Amniotic stem cell (primary cell): ENCODE measurements at regions not wholly inside any gene's neighbourhood (a gene's known extent, or its start where the extent isn't known, plus 50 kb on each side); places are given as distances from the start of the nearest gene placed in this dataset.

Experiments used
- DNase-seq: peaks from one replicate; lab custom pipeline; 2025; lab: John Stamatoyannopoulos, UW

- no peak for DNase-seq
Observed at GRCh38 chr18:67733088-67733487, 216.6 kb upstream of the DSEL start.

DNA sequence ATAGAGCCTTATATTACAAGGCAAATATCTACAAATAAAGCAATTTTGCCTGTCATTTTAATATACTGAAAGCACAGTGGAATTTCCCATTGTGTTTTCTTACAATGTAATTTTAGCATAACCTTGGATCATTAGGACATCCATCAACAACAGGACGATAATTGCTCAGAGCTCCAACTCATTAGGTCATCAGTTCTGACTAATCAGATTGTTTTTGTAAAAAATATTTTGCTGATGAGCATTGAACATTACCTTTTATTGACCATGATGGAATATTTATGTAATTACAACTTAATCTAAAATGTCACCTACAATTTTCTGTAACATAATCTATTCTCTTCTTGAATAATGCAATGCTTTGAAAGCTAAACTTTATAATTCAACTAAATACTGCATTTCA, 215.3 kb upstream of the DSEL start:
- no peak for DNase-seq

- DNase-seq: no peak
Observed at GRCh38 chr18:67730886-67731285, 214.4 kb upstream of the DSEL start.

- no peak for DNase-seq
Observed at GRCh38 chr18:67728364-67728763, 211.8 kb upstream of the DSEL start.

DNA sequence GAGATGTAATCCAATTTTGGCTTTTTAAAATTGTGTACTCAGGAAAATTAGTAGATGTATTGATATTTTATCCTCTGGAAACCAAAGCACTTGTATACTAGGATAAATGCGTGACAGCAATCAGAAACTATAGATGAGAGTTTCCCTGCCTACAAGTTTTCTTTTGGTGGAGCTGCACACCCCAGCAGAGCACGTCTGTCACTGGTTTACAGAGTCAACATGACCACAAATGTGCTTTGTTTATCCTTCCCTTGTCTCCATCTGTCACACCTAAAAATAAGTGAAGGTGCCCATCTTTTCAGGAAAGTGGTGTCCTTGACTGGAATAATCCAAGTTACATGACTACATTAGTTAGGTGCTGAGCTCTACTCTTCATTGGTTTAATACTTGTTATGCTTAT, 210.4 kb upstream of the DSEL start:
- DNase-seq: no peak

DNA sequence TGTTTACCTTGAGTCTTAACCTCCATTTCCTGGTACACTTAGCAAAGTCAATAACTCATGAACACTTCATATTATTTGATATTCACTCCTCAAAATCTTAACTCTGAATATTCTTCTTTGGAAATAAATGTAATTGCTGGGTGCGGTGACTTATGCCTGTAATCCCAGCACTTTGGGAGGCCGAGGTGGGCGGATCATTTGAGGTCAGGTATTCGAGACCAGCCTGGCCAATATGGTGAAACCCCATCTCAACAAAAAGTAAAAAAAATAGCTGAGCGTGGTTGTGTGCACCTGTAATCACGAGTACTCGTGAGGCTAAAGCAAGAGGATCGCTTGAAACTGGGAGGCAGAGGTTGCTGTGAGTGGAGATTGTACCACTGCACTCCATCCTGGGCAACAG, 201.3 kb upstream of the DSEL start:
- DNase-seq: no peak

GRCh38 chr18:67715567-67715966, 199.0 kb upstream of the DSEL start:
- DNase-seq: no peak

GRCh38 chr18:67710639-67711038, 194.1 kb upstream of the DSEL start:
- no peak for DNase-seq

DNA sequence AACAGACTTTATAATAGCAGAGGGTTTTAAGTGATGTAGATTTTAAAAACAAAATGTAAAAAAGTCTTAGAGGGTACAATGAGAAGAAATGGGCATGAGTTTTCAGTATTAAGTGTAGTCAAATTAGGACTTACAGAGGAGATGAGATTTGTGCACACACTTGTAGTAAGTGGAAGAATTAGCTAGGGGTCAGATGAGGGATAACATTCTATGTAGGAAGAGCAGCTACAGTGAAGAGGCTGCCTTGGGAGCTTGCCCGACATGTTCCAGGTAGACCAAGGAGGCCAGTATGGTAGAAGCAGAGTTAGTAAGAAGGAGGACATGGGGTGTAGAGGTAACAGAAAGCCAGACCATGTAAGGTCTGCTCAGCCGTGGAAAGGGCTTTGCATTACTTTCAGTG, 189.2 kb upstream of the DSEL start:
- no peak for DNase-seq

DNA sequence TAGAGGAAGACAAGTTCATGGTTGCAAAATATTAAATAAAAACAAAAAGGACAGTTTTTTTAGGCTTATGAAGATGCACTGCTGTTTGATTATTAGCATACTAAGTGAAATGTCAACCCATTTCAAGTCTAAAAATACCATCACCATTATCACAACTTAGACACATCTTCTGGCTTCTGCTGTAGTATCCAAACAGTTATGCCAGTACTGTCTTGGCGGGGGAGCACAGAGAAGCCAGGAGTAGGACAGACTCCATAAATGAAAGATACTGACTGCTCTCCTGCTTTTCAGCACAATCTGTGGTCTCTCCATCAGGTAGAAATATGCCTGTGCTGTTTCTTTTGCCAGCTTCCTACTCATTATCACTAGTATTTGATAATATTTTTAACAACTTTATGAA, 179.2 kb upstream of the DSEL start:
- DNase-seq: no peak

DNA sequence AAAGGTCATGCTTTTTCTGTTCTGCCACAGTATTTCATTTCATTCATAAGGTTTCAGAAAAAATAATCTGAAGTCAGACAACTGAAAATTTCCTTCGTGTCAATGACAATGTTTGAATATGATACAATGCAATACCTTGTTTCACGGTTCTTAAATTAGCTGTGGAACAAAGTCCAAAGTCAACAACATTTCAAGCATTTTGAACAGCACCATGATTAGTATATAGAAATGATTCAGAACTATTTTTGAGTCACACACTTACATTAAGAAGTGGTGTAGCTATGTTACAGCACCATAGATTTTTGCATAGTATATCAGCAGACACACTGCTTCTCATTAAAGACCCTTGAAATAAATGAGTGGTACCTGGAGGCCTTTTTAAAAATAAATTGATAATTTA, 178.3 kb upstream of the DSEL start:
- DNase-seq: no peak

- DNase-seq: no peak
Observed at GRCh38 chr18:67692811-67693210, 176.3 kb upstream of the DSEL start.

DNA sequence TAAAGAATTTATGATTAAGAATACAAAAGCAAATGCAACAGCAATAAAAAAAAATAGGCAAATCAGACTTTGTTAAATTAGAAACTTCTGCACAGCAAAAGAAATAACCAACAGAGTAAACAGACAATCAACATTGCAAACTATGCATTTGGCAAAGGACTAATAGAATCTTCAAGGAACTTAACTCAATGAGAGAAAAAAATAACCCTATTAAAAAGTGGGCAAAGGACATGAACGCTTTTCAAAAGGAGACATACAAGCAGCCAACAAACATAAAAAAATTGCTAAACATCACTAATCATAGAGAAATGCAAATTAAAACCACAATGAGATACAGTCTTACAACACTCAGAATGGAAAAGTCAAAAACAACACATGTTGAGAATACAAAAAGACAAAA, 166.0 kb upstream of the DSEL start:
- DNase-seq: no peak

- DNase-seq: no peak
Observed at GRCh38 chr18:67677489-67677888, 161.0 kb upstream of the DSEL start.

DNA sequence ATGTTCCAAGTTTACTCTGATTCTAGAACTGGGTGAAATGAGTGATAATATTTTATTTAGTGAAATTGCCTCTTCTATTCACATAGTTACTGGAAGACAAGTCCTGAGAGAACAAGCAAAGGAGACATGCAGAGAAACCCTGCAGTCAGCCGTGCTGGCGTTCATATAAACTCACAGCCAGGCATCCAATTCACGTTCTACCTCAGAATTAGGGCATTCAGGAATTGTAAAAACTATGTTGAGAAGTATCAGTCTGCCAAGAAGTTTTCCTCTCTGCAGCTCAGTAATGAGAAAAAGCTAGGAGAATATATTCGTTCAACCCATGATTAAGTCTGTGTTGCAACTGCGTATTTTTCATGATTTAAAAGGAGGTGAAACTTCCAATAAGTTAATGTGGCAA, 156.2 kb upstream of the DSEL start:
- DNase-seq: no peak

DNA sequence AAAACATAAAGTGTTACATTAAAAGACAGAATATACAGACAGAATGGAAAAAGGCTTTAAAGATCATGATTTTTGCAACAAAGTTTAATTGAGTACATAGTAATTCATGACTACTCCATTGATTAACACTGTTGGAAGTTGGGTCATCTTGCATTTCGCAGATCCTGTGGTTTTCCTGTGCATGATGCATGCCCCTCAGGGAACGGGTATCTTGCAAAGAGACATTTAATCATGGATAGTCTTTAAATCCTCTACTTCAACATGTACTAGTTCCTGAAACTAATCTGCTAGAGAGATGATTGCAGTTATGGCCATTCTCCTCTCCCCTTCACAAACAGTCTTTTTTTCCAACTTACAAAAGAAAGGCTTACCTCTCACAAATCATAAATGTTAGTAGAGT, 155.6 kb upstream of the DSEL start:
- DNase-seq: no peak

DNA sequence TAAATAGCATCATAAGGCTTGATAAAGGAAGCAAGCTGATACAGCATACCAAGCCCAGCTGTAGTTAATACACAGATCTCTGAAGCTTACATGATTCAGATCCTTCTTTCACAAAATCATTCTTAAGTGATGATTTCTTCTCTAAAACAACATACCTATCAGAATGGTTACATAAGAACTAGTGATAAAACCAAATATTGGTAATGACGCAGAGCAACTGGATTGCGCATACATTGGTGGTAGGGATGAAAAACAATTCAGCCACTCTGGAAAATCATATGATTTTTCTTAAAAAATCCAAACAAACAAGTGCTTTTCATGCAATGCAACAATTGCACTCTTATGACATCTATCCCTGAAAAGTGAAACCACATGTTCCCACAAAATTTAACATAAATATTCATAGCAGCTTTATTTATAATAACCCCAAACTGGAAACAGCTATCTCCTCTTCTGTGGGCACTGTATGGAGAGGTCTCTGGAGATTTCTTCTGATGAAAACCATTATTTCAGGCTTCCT, 153.6 kb upstream of the DSEL start:
- peak; percentile 53 for DNase-seq

- DNase-seq: no peak
Observed at GRCh38 chr18:67665266-67665665, 148.7 kb upstream of the DSEL start.

DNA sequence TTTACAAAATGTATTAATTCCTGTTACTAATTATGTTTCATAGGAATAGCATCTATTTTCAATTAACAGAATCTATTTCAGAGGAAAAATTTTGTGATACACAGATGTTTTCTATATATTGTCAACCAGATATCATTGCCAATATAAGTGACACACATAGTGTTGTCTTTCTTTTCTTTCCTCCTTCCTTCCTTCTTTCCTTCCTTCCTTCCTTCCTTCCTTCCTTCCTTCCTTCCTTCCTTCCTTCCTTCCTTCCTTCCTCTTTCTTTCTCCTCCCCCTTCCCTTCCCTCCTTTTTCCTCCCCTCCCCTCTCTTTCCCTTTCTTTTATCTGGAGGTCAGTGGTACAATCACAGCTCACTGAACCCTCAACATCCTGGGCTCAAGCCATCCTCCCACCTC, 146.5 kb upstream of the DSEL start:
- DNase-seq: no peak

- no peak for DNase-seq
Observed at GRCh38 chr18:67661555-67661954, 145.0 kb upstream of the DSEL start.

- no peak for DNase-seq
Observed at GRCh38 chr18:67654101-67654500, 137.6 kb upstream of the DSEL start.

GRCh38 chr18:67652288-67652687, 135.8 kb upstream of the DSEL start:
- DNase-seq: no peak

DNA sequence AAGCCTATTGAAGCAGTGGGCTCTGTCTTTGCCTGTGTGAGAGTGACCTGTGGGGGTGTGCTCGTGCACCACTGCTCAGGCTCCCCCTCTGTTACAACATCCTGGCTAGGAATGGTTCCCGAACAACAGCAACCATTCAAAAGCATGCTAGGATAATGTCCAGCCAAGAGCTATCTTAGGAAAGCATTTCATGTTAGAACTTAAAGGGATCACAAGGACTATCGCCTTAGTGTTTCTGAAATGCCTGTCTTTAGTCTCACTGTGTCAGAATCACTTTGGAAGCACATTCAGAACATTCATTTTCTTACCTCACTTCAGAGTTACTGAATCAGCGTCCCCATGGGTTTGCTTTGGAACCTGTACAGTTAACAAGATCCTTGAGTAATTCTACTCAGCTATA, 134.9 kb upstream of the DSEL start:
- DNase-seq: no peak

DNA sequence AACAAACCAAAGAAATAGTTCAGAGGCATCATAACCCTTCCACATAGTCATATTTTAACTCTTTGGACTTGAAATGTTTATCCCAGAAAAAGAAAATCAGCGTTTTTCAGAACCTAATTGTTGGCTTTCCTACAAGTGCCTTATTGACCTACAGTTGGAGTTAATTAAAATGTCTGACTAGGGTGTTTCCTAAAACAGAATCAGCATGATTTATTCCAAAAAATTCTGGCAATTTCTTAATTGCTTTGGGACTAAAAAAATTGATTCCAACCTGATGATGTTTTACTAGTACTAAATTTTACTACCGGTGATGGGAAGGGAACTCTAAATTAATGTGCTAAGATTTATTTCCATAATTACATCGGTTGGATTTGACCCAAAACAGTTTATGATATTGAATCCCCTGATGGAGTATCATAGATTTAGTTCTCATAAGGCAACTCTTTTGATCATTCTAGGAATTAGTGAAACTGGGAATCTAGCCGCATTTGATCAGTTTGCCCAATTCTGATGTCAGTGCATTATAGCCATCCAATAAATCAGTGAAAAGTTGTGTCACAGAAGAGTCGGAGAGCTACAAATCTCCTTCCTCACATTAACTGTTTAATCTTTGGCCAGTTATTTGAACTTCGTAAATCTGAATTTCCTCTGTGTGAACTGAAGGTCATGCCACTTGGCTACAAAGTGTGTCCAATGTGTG, 134.3 kb upstream of the DSEL start:
- no peak for DNase-seq
